Right forelimb (tissue), 1 donor: ENCODE measurements at regions not wholly inside any gene's neighbourhood (a gene's known extent, or its start where the extent isn't known, plus 50 kb on each side); places are given as distances from the start of the nearest gene placed in this dataset.
"Not testable (repeated sequence)": the region's sequence is repeated elsewhere in the genome, so short reads cannot be mapped to it uniquely, and the experiment has no call there.

Experiments
- DNase-seq: peaks from one replicate; pipeline ENCODE4 v3.0.0-alpha.2; 2018

DNA sequence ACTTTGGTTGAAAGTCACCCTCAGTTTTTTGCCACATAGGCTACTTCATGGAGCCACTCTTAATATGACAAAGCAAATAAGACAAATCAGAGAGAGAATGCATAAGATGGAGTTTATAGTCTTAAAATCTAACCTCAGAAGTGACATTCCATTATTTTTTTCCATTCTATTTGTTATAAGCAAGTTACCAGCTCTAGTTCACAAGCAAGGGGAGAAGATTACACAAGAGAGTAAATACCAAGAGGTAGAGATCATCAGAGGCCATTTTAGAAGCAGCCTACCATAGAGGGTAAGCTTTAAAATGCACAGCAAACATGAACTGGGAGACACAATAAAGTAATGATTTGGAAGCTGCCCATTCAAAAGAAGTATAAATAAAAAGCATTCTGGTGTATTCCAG, 651.3 kb upstream of the MEF2C start:
- DNase-seq, result no peak

DNA sequence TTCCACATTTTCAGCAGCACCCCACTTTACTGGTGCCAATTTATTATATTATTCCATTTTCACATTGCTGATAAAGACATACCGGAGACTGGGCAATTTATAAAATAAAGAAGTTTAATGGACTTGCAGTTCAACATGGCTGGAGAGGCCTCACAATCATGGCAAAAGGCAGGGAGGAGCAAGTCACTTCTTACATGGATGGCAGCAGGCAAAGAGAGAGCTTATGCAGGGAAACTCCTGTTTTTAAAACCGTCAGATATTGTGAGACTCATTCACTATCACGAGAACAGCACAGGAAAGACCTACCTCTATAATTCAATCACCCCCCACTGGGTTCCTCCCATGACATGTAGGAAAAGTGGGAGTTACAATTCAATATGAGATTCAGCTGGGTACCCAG, 641.8 kb upstream of the MEF2C start:
- no peak for DNase-seq

DNA sequence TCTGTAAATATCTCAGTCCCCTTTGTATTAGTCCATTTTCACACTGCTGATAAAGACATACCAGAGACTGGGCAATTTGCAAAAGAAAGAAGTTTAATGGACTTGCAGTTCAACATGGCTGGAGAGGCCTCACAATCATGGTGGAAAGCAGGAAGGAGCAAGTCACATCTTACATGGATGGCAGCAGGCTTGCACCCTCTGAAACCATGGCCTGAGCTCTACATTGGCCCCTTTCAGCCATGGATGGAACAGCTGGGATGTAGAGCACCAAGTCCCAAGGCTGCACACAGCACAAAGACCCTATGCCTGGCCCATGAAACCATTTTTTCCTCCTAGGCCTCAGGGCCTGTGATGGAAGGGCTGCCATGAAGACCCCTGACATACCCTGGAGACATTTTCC, 640.9 kb upstream of the MEF2C start:
- DNase-seq, result not testable (repeated sequence)

DNA sequence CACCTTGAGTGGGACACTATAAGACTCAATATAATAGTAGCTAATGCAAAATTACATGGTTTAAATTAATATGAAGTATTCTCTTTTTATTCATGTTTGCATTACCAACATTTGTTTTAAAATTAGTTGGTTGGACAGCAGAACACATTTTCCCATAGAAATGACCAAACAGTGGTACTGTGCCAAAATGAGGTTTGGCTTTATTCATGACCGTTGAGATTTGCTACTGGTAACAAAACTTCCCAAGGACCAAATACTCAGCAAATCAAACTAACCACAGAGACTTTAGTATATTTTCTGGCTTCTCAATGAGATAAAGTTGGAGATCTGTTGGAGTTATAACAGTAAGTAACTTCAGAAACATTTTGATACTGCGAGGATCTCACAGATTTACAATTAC, 637.8 kb upstream of the MEF2C start:
- DNase-seq, result no peak

DNA sequence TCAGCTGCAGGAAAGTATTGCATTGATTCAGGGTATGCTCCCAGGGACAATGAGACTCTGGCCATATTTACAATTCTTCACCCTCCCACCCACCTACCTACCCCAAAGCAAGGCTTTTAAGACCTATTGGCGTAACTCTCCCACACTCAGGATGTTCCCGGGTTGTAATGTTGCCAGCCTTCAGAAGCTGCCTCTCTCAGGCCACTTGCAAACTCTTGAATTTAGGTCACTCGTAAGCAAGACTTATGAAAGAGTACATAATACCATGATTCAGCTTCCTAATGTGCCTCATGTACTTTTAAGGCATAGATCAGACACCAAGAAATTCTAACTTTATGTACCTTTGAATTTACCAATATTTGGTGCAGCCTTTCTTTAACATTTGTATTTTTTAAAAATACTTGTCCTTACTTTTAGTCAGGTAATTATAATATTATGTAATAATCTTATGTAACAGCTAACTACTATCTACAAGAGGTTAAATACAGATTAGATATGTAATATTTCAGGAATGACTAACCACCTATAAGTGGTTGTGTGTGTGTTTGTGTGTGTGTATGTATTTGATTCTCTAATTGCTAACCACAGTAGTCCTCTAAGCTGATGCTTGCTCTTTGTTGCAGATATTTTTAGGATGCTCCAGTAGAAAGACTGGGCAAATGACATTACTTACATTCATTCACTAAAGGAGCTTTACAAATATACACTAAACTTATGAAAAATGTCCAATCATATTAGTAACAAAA, 630.5 kb upstream of the MEF2C start:
- DNase-seq, result no peak

DNA sequence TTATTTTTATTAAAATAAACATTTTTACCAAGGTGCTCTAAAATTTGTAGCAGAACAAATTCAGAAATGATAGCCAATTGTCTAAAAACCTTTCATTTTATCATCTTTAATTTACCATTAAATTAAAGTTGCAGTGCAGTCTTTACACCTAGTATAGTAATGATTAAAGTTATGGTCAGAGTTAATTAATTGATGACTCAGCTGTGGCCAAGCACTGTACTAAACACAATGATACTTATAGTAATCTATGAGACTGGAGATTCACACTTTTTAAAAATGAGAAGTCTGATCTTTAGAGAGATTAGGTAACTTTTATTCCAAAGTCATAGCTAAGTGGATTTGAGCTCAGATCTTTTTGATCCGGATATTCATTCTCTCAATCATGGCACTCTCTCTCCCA, 621.1 kb upstream of the MEF2C start:
- DNase-seq, result no peak

DNA sequence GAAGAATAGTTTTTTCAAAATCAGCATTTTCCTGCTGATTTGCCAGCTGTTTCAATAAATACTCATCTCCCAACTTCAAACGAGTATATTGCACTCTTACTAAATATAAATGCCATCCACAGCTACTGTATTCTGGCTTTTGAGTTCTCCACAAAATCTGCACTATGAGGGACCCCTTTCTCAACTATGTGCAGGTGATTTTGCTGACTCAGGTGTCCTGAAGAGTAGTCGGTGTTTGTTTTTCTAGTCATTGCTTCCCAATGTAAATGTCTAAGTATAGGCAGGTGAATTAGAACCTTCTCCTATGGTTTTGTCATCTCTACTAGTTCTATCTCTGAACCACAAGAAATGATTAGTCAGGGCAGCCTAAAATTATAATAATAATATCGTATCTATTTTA, 616.8 kb upstream of the MEF2C start:
- no peak for DNase-seq

DNA sequence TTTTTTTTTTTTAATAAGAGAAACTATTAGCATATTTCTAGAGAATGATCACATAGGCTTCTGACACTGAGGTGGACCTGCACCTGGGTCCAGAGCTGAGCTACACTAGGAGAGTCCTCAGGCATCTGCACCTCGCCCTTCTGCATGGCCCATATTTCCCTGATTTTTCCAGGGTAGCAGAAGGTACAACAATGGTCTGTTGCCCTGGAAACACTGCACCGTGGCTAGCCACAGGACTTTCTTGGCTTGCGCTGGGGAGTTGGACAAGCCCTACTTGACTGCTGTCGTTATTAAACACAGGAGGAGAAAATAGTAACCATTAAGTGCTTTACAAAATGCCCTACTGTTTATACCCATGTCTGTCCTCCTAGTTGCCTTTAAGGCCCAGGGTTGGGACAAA, 615.7 kb upstream of the MEF2C start:
- DNase-seq, result no peak

DNA sequence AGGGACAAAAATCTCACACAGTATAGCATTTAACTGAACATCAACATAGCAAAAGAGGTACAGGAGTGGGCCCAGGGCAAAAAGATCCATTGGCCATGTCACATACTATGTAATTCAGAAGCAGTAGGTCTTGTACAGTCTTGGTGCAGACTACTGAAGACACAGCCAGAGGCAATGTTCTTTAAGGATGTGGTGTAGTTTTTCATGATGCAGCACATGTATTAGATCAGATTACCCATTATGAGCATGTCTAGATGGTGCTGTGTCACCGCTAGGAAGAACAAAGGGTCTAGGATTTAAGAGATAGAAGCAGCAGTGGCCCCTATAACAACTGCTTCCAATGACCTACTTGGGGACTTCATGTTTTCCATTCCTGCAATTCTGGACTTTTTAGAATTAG, 610.4 kb upstream of the MEF2C start:
- DNase-seq, result no peak

DNA sequence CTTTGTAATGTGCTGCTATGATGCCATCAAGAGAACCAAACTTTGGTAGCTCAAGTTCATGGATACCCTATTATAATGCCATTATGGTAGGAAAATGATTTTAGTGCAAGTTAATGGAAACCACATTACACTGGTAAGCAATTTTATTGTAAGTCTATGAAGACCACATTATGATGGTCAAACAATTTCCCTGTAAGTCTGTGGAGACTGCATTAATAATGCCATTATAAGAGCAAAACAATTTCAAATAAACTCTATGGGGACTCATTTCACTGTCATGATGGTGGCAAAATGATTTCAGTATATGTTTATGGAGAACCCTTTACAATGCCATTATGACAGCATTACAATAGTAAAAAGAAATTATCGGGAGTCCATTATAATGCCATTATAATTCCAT, 602.0 kb upstream of the MEF2C start:
- no peak for DNase-seq

DNA sequence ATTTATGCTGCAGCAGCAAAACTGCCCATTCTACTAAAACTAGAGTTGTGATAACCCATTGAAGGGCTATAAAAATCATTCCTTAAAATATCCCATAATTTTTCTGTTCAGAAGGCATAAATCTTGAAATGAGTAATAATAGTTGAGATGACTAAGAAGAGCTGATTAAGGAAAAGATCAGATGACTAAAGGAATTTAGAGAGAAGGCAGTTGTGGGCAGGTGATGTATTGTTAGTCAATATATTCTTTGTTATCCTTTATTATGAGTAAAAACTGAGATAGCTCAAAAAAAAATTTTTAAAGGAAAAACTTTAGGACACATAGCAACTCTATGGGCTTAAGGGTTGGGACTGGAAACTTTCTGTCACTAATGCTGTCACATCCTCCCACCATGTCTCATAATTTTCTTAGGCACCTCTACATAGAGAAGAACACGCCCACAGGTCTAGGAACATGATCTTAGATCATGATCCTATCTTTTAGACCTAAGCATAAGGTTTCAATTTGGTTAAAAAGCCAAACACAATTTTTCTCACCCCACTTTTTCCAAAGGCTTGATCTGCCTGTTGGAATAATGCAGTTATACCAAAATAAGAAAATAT, 597.5 kb upstream of the MEF2C start:
- no peak for DNase-seq

DNA sequence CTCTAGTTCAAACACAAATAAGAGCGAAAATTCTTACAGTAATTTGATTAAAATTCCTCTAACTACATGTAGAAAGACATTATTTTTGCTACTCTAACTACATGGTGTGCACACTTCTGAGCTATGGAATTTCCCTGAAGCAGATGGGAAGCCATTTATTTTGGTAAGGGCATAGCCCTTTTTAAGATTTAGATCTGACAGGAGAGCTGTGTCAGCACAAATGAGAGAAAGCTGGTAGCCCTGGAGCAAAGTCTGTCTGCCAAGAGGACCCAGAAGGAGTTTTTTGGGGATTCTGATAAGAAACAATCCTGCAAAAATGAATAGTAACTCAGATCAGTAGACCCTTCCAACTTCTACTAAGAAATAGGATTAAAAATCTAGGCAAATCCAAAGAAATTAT, 595.9 kb upstream of the MEF2C start:
- no peak for DNase-seq

DNA sequence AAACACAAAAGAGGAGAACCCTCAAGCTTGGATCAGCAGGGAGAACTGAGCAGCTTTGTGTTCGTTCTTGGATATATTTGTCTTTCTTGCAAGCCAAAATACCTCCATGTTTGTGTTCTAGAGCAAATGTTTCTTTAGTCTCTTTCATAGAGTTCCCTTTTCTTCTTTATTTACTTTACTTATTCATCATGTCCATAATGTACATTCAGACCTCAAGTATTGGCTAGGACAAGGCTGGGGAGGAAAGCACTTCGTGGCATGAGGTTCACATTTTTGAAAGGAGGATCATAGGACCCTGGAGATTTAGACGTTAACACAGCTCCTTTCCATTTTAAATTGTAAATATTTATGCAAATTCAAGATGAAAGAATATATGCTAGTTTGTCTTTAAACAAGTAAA, 590.2 kb upstream of the MEF2C start:
- no peak for DNase-seq

DNA sequence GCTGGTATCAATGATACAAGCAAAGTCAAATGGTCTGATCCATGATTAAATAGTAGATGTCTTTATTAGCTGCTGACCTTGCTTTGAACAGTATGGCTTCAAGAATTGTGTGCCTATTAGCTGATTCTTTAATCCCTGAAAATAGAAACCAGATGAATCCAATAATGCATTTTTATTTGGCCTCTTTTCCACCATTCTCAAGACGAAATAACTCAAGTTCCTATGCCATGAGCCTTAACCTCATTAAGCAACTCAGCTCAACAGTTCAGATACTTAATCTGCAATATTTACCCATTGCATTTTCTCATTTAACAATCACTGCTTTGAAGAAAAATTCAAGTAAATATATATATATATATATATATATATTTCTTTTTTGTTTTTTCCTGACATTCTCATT, 588.6 kb upstream of the MEF2C start:
- DNase-seq, result no peak

DNA sequence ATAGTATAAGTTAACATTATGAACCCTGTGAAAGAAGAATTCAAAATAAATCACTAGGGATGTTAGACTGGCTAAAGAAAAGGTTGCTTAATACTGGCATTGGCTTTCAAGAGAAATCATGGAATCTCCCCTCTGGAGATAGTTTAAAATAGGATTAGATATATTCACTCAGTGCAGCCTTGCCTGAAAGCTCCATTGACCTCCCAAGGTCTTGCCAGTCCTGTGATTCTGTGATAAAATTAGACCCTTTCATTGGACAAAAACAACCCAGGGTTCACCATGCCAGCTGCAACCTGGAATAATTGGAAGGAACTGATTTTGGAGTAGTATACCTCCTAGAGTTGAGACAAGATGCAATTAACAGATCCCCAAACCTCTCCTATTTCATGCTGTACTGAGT, 588.1 kb upstream of the MEF2C start:
- DNase-seq, result no peak

DNA sequence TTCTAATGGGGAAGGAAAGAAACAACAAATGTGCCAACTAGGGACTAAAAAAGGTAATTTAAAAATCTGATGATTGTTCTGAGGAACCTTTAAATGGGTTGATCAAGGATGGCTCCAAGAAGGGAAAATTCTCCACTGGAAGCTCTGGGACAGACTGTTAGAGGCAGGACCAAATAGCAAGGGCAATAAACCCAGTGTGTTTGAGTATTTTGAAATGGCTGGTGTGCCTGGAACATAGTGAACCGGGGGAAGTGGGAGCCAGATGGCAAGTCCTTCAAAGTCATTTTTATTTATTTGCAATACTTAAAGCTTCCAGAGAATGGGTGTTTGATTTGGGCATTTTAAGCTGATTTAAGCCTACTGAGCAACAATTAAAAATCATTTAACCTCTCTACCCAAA, 587.7 kb upstream of the MEF2C start:
- no peak for DNase-seq

DNA sequence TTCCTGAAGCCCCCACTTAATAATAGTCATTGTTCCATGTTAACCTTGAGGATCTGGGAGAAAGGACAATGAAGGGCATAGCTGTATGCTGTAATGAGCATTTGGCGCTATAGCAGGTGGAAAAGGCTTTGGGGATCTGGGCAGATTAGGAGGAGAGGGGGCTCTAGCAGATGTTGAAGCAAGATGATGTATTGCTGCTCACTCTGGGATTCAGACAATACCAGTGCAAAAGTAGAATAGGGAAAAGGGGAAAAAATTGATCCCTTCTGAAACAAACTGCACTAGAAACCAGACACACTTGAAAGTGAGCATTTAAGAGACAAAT, 575.3 kb upstream of the MEF2C start:
- DNase-seq, result no peak

DNA sequence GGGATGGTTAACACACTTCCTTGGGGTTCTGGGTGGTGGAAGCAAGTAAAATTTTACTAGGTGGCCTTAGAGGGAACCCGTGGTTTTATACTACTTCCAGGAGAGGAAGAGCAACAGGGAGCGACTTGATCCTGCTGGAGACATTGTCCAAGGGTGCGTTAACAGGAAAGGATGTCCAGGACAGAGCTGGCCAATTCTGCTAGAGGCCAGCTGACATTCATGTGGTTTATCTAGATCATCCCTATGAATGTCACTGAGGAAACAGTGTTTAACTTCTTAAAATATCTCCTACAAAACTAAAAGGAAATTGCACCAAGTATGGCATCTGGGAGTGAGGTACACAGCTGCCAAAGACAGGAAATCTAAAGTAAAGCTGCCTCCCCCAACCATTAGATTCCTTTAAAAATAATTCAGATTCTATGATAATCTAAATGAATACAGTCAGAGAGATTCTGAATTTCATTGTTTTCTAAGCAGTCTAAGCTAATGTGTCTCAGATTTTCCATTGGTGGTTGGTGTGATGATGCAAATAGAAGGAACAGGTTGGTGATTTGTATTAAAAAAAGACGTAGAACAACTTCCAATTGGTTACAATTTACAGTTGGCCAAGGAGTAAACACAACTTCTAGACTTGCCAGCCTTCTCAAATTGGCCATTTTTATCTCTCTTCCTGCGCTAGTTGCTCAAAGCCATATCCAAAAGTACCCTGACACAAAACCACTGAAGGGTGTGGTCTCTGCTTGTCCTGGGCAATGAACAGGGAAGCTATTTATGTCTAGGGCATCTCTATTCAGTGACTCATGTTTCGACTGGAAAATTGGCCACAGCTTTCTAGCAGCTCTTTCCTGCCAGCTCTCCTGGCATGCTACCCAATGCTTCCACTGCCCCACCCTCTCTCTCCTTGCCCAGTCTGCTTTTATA, 574.7 kb upstream of the MEF2C start:
- DNase-seq, result peak; percentile 74

DNA sequence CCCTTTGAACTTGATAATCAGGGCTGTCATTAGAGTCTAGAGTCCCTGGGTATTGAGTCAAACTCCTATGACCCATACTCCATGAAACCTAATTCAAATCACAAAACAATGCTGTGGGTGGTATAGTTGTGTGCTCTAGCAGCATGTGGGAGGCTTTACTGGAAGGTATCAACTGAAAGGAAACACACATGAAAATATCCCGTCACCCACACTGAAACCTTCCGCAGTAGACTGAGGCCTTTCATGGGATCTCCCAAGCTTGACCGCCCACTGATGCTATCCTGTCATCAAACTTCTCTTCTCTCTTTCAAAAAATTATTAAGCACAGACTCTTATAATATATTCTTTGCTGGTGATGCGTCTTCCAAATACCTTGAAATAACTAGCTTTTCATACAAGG, 569.1 kb upstream of the MEF2C start:
- DNase-seq, result no peak

DNA sequence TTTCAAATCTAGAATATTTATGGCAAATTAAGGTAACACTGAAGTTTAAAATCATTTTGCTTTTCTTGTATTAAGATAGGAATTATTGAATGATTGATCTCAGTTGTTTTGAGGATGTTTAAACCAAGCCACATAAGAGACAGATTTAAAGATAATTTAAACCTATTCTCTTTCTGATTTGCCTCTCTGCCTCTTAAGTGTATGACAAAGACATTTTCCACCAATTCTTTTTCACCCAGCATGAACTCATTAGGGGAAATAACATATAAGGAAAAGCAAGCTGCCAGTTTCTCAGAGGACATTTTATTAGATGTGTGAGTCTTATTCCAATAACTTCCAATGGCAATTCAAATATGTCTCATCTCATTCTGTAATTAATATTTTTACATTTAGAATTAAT, 568.3 kb upstream of the MEF2C start:
- DNase-seq, result no peak

DNA sequence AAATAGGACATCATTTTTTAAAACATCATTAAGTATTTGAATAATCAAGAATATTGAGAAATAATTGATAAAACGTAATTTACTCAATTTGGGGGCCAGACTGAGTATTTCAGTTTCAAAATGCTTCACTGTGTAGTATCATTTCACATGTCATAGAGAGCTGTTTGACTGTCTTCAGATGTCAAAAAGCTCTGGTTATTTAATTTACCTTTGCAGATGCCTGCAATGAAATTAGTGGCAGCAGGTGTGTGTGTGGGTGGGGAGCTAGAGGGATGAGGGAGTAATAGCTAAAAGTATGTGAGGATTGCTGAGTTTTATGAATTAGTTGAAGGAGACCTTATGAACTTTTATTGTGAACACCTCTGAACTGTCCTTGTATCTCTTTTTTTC, 567.2 kb upstream of the MEF2C start:
- no peak for DNase-seq

DNA sequence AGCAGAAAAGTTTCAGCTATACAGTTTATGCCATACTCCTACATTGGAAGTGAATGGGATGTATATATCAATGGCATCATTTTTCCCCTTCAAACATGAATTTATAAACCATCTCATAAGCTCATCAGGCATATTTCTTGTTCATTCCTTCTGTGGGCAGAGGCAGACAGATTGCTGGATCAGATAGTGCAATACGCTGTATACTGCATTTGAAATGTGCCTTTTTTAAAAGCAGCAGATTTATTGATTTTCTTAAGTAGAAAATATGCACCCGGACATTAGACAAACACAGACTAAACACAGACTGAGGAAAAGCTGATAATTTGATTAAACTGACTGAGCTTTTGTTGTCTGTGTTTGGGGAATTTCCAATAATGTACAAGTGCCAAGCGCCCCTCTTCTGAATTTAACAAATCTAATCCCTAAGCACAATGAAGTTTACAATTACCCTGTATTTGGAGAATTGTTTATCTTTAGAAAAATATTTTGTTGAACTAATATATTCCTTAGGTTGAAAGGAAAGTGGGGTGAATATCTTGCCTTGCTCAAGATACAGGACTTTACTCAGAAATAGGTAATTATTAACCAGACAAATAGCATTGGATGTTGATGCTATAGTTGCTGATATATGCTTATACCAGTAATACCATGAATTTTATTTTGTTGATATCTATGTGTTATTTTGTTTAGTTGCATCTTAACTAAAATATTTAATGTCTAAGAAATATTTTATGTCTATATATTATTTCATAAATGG, 566.6 kb upstream of the MEF2C start:
- no peak for DNase-seq

DNA sequence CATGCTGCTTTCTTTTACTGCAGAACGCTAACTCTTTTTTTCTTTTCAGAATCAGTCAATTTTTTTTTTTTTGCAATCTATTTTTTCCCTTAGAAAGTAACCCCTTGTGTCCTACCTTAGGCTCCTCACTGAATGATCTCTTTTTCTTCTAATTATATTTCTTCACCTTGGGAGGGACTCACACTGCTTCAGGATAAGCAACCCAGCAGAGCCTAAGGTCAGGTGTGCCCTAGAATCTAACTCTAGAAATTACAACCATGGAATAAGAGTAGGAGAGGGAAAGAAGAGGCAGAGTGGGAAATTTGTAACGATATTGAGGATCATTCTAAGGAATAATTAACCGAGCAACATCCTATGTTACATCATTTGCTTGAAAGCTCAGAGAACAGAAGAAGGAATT, 564.0 kb upstream of the MEF2C start:
- no peak for DNase-seq
